Lower leg skin (tissue), 3 donors: ENCODE measurements at regions not wholly inside any gene's neighbourhood (a gene's known extent, or its start where the extent isn't known, plus 50 kb on each side); places are given as distances from the start of the nearest gene placed in this dataset.

Experiments used
- POLR2A ChIP-seq, 2 donors: fragments of 450-650 bp; IDR thresholded peaks; one replicate each; pipeline ENCODE4 v1.6.1; 2016 to 2017; ENCODE audit warnings: antibody characterized with exemption in 2 of 2, mild to moderate bottlenecking in 1 of 2, moderate library complexity in 1 of 2
- TF ChIP-seq, protein P1 (sequence below), 3 donors: fragments of 450-650 bp; IDR thresholded peaks; one replicate each; pipeline ENCODE4 v1.5.1; 2016; ENCODE audit warnings: antibody characterized with exemption in 3 of 3, mild to moderate bottlenecking in 3 of 3, moderate library complexity in 2 of 3

DNA sequence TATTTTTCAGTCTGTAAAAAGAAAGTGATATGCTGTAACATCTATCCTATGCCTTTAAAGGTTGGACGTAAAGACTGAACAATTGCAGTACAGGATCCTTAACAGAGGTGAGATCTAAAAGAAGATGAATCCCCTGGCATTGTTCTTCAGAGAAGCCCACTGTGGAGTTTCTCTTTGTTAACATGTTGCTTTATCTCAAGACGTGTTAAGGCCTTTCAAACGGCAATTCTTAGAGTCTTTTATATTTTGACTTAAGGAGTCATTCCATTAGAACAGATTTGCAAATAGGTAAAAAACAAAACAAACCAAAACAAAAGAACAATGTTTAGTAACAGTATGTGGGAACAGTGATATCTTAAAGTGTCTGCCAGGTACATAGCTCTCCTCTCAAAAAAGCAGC, 225.1 kb upstream of the ZP4 start:
- no peak for TF ChIP-seq POLR2A (IDR thresholded peaks at IDR 0.05)
- TF ChIP-seq, protein P1, sequence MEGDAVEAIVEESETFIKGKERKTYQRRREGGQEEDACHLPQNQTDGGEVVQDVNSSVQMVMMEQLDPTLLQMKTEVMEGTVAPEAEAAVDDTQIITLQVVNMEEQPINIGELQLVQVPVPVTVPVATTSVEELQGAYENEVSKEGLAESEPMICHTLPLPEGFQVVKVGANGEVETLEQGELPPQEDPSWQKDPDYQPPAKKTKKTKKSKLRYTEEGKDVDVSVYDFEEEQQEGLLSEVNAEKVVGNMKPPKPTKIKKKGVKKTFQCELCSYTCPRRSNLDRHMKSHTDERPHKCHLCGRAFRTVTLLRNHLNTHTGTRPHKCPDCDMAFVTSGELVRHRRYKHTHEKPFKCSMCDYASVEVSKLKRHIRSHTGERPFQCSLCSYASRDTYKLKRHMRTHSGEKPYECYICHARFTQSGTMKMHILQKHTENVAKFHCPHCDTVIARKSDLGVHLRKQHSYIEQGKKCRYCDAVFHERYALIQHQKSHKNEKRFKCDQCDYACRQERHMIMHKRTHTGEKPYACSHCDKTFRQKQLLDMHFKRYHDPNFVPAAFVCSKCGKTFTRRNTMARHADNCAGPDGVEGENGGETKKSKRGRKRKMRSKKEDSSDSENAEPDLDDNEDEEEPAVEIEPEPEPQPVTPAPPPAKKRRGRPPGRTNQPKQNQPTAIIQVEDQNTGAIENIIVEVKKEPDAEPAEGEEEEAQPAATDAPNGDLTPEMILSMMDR (IDR thresholded peaks at IDR 0.05), result no peak
